Right lobe of liver (tissue), 4 donors: ENCODE measurements at regions not wholly inside any gene's neighbourhood (a gene's known extent, or its start where the extent isn't known, plus 50 kb on each side); places are given as distances from the start of the nearest gene placed in this dataset.

Experiments
- CTCF ChIP-seq, 4 donors: fragments of 200-600 bp in 3 of 4; fragments of 450-650 bp in 1 of 4; IDR thresholded peaks; one replicate each; pipeline versions ENCODE4 v1.5.1 to v1.8.0; 2016 to 2022; ENCODE audit warnings: antibody characterized with exemption in 4 of 4, mild to moderate bottlenecking in 2 of 4
- POLR2A ChIP-seq: fragments of 450-650 bp; IDR thresholded peaks from one replicate; pipeline ENCODE4 v1.6.1; 2017; ENCODE audit warnings: antibody characterized with exemption, mild to moderate bottlenecking
- donor health status: DM: no; HTN: no; CAD: no.
- donor health status: DM: no; HTN: no; CAD: no.
- donor health status: DM: no; HTN: yes; CAD: no.

- TF ChIP-seq CTCF (IDR thresholded peaks at IDR 0.05) (no peak), POLR2A (no peak)
Measured at GRCh38 chr15:35833581-35833980, 287.6 kb upstream of the DPH6 start.
